Fibroblast of lung (primary cell): ENCODE measurements at regions not wholly inside any gene's neighbourhood (a gene's known extent, or its start where the extent isn't known, plus 50 kb on each side); places are given as distances from the start of the nearest gene placed in this dataset.
"Not testable (repeated sequence)": the region's sequence is repeated elsewhere in the genome, so short reads cannot be mapped to it uniquely, and the experiment has no call there.

Experiments used
- EZH2 ChIP-seq: IDR thresholded peaks from 2 replicates; pipeline ENCODE4 v1.5.1; 2012; ENCODE audit warnings: low read length, control low read depth, mild to moderate bottlenecking; ENCODE audit errors: missing control alignments
- TF ChIP-seq, protein P1 (sequence below), 2 donors: IDR thresholded peaks in 1 of 2; conservative IDR thresholded peaks in 1 of 2; 1 replicate in 1 of 2; 2 replicates in 1 of 2; pipeline ENCODE4 v1.5.1; 2011 to 2012; ENCODE audit warnings: low read length in 2 of 2, control low read depth in 1 of 2, inconsistent platforms in 1 of 2, low read depth in 1 of 2, mild to moderate bottlenecking in 1 of 2

DNA sequence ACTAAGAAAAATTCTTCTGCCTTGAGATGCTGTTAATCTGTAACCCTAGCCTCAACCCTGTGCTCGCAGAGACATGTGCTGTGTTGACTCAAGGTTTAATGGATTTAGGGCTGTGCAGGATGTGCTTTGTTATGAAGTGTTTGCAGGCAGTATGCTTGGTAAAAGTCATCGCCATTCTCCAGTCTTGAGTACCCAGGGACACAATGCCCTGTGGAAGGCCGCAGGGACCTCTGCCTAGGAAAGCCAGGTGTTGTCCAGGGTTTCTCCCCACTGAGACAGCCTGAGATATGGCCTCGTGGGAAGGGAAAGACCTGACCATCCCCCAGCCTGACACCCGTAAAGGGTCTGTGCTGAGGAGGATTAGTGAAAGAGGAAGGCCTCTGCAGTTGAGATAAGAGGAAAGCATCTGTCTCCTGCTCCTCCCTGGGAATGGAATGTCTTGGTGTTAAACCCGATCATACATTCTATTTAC, 94.2 kb upstream of the ARG1 start:
- TF ChIP-seq, protein P1, sequence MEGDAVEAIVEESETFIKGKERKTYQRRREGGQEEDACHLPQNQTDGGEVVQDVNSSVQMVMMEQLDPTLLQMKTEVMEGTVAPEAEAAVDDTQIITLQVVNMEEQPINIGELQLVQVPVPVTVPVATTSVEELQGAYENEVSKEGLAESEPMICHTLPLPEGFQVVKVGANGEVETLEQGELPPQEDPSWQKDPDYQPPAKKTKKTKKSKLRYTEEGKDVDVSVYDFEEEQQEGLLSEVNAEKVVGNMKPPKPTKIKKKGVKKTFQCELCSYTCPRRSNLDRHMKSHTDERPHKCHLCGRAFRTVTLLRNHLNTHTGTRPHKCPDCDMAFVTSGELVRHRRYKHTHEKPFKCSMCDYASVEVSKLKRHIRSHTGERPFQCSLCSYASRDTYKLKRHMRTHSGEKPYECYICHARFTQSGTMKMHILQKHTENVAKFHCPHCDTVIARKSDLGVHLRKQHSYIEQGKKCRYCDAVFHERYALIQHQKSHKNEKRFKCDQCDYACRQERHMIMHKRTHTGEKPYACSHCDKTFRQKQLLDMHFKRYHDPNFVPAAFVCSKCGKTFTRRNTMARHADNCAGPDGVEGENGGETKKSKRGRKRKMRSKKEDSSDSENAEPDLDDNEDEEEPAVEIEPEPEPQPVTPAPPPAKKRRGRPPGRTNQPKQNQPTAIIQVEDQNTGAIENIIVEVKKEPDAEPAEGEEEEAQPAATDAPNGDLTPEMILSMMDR (conservative IDR thresholded peaks at IDR 0.05 in 1 of 2, IDR thresholded peaks at IDR 0.05 in 1 of 2; ENCODE audit: low read depth in 1 of 2, low read length in 2 of 2), result not testable (repeated sequence)
- not testable (repeated sequence) for TF ChIP-seq EZH2
